HEK293 (cell line): ENCODE measurements at regions not wholly inside any gene's neighbourhood (a gene's known extent, or its start where the extent isn't known, plus 50 kb on each side); places are given as distances from the start of the nearest gene placed in this dataset.

Experiments
- CTCF ChIP-seq: fragments of 450-650 bp; formaldehyde crosslinking; IDR thresholded peaks from 2 replicates; pipeline ENCODE4 v1.5.1; 2016; ENCODE audit warnings: missing biosample characterization, missing genetic modification characterization
- GLIS2 ChIP-seq: fragments of 450-650 bp; formaldehyde crosslinking; IDR thresholded peaks from 2 replicates; pipeline ENCODE4 v1.5.1; 2016; ENCODE audit warnings: missing biosample characterization, missing genetic modification characterization
- MEIS1 ChIP-seq: sonication (generic); formaldehyde crosslinking; IDR thresholded peaks from 2 replicates; pipeline ENCODE4 v1.8.1; 2022; ENCODE audit warnings: missing genetic modification reagents, mild to moderate bottlenecking, borderline replicate concordance
- PATZ1 ChIP-seq: fragments of 450-650 bp; formaldehyde crosslinking; IDR thresholded peaks from 2 replicates; pipeline ENCODE4 v1.5.1; 2016; ENCODE audit warnings: missing biosample characterization, missing genetic modification characterization
- SP2 ChIP-seq: fragments of 450-650 bp; formaldehyde crosslinking; IDR thresholded peaks from 2 replicates; pipeline ENCODE4 v1.5.1; 2016; ENCODE audit warnings: missing biosample characterization, missing genetic modification characterization
- ZBTB6 ChIP-seq: fragments of 450-650 bp; formaldehyde crosslinking; IDR thresholded peaks from 2 replicates; pipeline ENCODE4 v1.5.1; 2017; ENCODE audit warnings: missing biosample characterization, missing genetic modification characterization
- ZNF121 ChIP-seq: fragments of 450-650 bp; formaldehyde crosslinking; IDR thresholded peaks from 2 replicates; pipeline ENCODE4 v1.5.1; 2016; ENCODE audit warnings: missing biosample characterization, missing genetic modification characterization
- ZNF350 ChIP-seq: fragments of 450-650 bp; formaldehyde crosslinking; IDR thresholded peaks from 2 replicates; pipeline ENCODE4 v1.5.0; 2017; ENCODE audit warnings: missing biosample characterization, mild to moderate bottlenecking, missing genetic modification characterization
- ZNF449 ChIP-seq: fragments of 450-650 bp; formaldehyde crosslinking; IDR thresholded peaks from 2 replicates; pipeline ENCODE4 v1.5.1; 2017; ENCODE audit warnings: missing biosample characterization, mild to moderate bottlenecking, missing genetic modification characterization, moderate library complexity
- ZNF518A ChIP-seq: fragments of 450-650 bp; formaldehyde crosslinking; conservative IDR thresholded peaks from 2 replicates; pipeline ENCODE4 v1.5.1; 2016; ENCODE audit warnings: low read depth, missing biosample characterization, missing genetic modification characterization
- ZNF664 ChIP-seq: fragments of 450-650 bp; formaldehyde crosslinking; IDR thresholded peaks from 2 replicates; pipeline ENCODE4 v1.5.1; 2016; ENCODE audit warnings: missing biosample characterization, missing genetic modification characterization
- ZNF76 ChIP-seq: fragments of 450-650 bp; formaldehyde crosslinking; IDR thresholded peaks from 2 replicates; pipeline ENCODE4; 2016; ENCODE audit warnings: low read depth, missing biosample characterization, missing genetic modification characterization, borderline replicate concordance
- TF ChIP-seq, protein P1 (sequence below): fragments of 450-650 bp; formaldehyde crosslinking; conservative IDR thresholded peaks from 2 replicates; pipeline ENCODE4 v1.5.1; 2016; ENCODE audit warnings: low read depth, missing biosample characterization, missing genetic modification characterization

DNA sequence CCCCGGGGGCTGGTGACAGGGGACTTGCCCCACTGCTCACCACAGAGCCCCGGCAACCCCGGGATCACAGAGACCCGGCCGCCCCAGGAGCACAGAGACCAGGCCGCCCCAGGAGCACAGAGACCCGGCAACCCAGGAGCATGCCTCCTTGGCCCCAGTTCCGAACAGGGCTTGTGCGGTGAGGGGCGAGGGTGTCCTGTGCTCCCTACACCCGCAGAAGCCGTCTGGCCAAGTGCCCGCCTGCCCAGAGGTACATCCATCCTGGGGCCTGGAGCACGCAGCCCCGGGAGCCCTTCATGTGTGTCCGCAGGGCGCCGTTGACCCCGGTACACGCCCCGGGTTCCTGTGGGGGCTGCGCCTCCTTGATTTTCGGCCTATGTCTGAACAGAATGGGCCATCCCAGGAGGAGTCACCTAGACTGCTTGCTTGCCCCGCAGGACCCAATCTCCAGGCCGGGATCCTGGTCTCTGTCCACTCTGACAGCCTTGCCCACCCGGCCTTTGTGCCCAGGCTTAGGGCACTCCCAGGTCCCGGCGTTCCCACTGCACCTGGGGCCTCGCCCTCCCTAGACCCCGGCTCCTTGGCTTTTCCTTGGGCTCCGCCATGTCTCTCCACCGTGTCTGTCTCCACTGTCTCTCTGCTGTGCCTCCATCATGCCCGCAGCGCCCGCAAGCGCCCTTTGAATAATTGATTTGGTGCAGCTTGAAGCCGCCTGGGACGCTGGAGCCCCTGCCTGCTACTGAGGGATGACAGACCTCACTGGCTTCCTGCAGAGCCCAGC lies 219.8 kb downstream of the ERMARD start:
- TF ChIP-seq MEIS1 (CRISPR knock-in tag) (no peak), ZNF121 (tag by site-specific recombination) (no peak), ZNF76 (no peak), ZNF350 (tag by site-specific recombination) (no peak), ZNF664 (tag by site-specific recombination) (no peak), GLIS2 (tag by site-specific recombination) (no peak), ZNF449 (tag by site-specific recombination) (no peak), CTCF (tag by site-specific recombination) (no peak), SP2 (tag by site-specific recombination) (no peak), PATZ1 (tag by site-specific recombination) (no peak), ZNF518A (tag by site-specific recombination) (no peak), ZBTB6 (tag by site-specific recombination) (no peak)
- TF ChIP-seq, protein P1, sequence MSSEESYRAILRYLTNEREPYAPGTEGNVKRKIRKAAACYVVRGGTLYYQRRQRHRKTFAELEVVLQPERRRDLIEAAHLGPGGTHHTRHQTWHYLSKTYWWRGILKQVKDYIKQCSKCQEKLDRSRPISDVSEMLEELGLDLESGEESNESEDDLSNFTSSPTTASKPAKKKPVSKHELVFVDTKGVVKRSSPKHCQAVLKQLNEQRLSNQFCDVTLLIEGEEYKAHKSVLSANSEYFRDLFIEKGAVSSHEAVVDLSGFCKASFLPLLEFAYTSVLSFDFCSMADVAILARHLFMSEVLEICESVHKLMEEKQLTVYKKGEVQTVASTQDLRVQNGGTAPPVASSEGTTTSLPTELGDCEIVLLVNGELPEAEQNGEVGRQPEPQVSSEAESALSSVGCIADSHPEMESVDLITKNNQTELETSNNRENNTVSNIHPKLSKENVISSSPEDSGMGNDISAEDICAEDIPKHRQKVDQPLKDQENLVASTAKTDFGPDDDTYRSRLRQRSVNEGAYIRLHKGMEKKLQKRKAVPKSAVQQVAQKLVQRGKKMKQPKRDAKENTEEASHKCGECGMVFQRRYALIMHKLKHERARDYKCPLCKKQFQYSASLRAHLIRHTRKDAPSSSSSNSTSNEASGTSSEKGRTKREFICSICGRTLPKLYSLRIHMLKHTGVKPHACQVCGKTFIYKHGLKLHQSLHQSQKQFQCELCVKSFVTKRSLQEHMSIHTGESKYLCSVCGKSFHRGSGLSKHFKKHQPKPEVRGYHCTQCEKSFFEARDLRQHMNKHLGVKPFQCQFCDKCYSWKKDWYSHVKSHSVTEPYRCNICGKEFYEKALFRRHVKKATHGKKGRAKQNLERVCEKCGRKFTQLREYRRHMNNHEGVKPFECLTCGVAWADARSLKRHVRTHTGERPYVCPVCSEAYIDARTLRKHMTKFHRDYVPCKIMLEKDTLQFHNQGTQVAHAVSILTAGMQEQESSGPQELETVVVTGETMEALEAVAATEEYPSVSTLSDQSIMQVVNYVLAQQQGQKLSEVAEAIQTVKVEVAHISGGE (tag by site-specific recombination), result no peak
